ENCODE measurements at regions not wholly inside any gene's neighbourhood (a gene's known extent, or its start where the extent isn't known, plus 50 kb on each side); places are given as distances from the start of the nearest gene placed in this dataset.

DNA sequence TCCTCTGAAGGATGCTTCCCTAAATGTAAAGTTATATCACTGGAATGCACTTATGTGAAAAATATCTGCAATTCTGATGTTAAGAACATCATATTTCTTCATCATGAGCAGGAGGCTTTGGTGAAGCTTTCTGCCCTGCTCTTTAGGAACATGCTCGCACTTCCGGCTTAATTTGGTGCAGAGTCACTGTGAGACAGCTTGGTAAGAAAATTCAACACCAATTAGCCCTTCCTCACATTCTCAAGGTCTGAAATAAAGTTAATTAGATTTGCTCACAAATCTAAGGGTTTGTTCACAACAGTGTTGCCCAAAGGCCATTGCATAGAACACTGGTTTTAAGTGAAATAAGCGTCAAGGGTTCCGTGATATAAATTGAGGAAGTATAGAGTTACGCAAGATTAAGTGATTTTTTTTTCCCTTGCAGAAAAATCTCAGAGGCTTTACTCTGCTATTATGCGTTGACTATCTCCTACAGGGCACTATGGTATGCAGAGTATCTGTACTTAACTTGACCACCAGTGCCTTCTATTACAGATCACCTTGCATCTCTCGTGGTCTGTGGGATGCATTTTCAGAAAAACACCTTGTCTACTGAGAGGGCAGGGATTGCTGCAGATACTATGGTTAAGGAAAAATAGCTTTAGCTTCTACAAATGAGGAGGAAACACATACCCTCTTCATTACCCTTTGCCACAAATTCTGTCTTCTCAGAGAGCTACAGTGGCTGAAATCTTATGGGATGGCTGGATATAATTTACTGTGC is 953.9 kb downstream of the TYW1 start:
- no peak overlapping the region for H3K4me2 ChIP-seq (ENCODE audit: low read depth, low read length, poor library complexity, severe bottlenecking)

GRCh38 chr7:67955061-67955460 is 958.4 kb downstream of the TYW1 start:
- H3K9ac ChIP-seq (ENCODE audit: low read depth, low read length, poor library complexity, severe bottlenecking) = no peak overlapping the region
- H3K79me2 ChIP-seq (ENCODE audit: insufficient read depth, low read length) = no peaks in the 10 kb centered on the region
- no peaks in the 10 kb centered on the region for H4K20me1 ChIP-seq (ENCODE audit: insufficient read depth, low read length, poor library complexity, severe bottlenecking)
- H3K36me3 ChIP-seq (ENCODE audit: insufficient read depth, low read length) = no peaks in the 10 kb centered on the region
- no peak overlapping the region for H3K4me2 ChIP-seq (ENCODE audit: low read depth, low read length, poor library complexity, severe bottlenecking)
- no peak for TF ChIP-seq CTCF (conservative IDR thresholded peaks at IDR 0.05; ENCODE audit: low read length)
- no peak for TF ChIP-seq EZH2phosphoT487 (IDR thresholded peaks at IDR 0.05; ENCODE audit: borderline replicate concordance)
- no peaks in the 10 kb centered on the region for H3K27me3 ChIP-seq (ENCODE audit: insufficient read depth, low read length, poor library complexity, severe bottlenecking)
- H3K9me2 ChIP-seq (replicated peaks; ENCODE audit: low read depth, low read length) = no peaks in the 10 kb centered on the region
- no peaks in the 10 kb centered on the region for H3K9me3 ChIP-seq (ENCODE audit: insufficient read depth, low read depth, low read length)
- H2AFZ ChIP-seq (ENCODE audit: low read length) = no peak overlapping the region
- H3F3A ChIP-seq (ENCODE audit: low read depth) = no peaks in the 10 kb centered on the region
- H3K4me1 ChIP-seq (ENCODE audit: insufficient read depth, low read length, poor library complexity, severe bottlenecking) = no peaks in the 10 kb centered on the region
- H3K4me3 ChIP-seq (ENCODE audit: low read length, poor library complexity, severe bottlenecking) = no peak overlapping the region

More for the DNA sequence above, 953.9 kb downstream of the TYW1 start:
- Histone ChIP-seq H3F3A (ENCODE audit: low read depth) (no peaks in the 10 kb centered on the region), H3K79me2 (ENCODE audit: insufficient read depth, low read length) (no peaks in the 10 kb centered on the region), H3K4me1 (ENCODE audit: insufficient read depth, low read length, poor library complexity, severe bottlenecking) (no peaks in the 10 kb centered on the region), H3K9me3 (ENCODE audit: insufficient read depth, low read depth, low read length) (no peaks in the 10 kb centered on the region), H3K9me2 (replicated peaks; ENCODE audit: low read depth, low read length) (no peaks in the 10 kb centered on the region), H3K36me3 (ENCODE audit: insufficient read depth, low read length) (no peaks in the 10 kb centered on the region), H3K9ac (ENCODE audit: low read depth, low read length, poor library complexity, severe bottlenecking) (no peak overlapping the region), H3K4me3 (ENCODE audit: low read length, poor library complexity, severe bottlenecking) (no peak overlapping the region), H4K20me1 (ENCODE audit: insufficient read depth, low read length, poor library complexity, severe bottlenecking) (no peaks in the 10 kb centered on the region), H2AFZ (ENCODE audit: low read length) (no peak overlapping the region), H3K27me3 (ENCODE audit: insufficient read depth, low read length, poor library complexity, severe bottlenecking) (no peaks in the 10 kb centered on the region)
- TF ChIP-seq EZH2phosphoT487 (IDR thresholded peaks at IDR 0.05; ENCODE audit: borderline replicate concordance) (no peak), CTCF (conservative IDR thresholded peaks at IDR 0.05; ENCODE audit: low read length) (no peak)

DNA sequence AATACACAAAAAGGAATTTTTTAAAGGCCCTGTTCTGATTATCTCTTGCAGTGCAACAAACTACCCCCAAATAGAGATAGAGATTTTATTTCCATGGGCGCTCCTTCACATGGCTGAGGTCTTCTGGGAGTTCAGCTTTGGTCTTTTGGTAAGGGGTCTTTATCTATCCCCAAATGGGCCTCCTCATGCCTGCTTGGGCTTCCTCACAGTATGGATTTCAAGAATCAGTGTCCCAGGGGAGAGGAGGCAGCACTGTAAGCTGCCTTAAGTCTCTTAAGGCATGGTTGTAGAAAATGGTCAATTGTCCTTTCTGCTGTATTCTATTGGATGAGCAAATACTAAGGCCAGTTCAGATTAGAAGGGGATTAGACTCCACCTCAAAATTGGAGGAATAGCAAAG is 966.2 kb downstream of the TYW1 start:
- Histone ChIP-seq H2AFZ (ENCODE audit: low read length) (no peak overlapping the region), H3K27me3 (ENCODE audit: insufficient read depth, low read length, poor library complexity, severe bottlenecking) (no peaks in the 10 kb centered on the region), H3F3A (ENCODE audit: low read depth) (no peaks in the 10 kb centered on the region), H3K4me1 (ENCODE audit: insufficient read depth, low read length, poor library complexity, severe bottlenecking) (no peaks in the 10 kb centered on the region), H4K20me1 (ENCODE audit: insufficient read depth, low read length, poor library complexity, severe bottlenecking) (no peaks in the 10 kb centered on the region), H3K9me2 (replicated peaks; ENCODE audit: low read depth, low read length) (no peaks in the 10 kb centered on the region), H3K9ac (ENCODE audit: low read depth, low read length, poor library complexity, severe bottlenecking) (no peak overlapping the region), H3K79me2 (ENCODE audit: insufficient read depth, low read length) (no peaks in the 10 kb centered on the region), H3K36me3 (ENCODE audit: insufficient read depth, low read length) (no peaks in the 10 kb centered on the region), H3K4me3 (ENCODE audit: low read length, poor library complexity, severe bottlenecking) (no peak overlapping the region), H3K4me2 (ENCODE audit: low read depth, low read length, poor library complexity, severe bottlenecking) (no peak overlapping the region), H3K9me3 (ENCODE audit: insufficient read depth, low read depth, low read length) (no peaks in the 10 kb centered on the region)
- TF ChIP-seq EZH2phosphoT487 (IDR thresholded peaks at IDR 0.05; ENCODE audit: borderline replicate concordance) (no peak), CTCF (conservative IDR thresholded peaks at IDR 0.05; ENCODE audit: low read length) (no peak)
